HepG2 (cell line): ENCODE measurements at regions not wholly inside any gene's neighbourhood (a gene's known extent, or its start where the extent isn't known, plus 50 kb on each side); places are given as distances from the start of the nearest gene placed in this dataset.

Source experiments
- ATAC-seq: fragments of 200-7000 bp; cut with Tn5 transposase; 3 replicates; pipeline ENCODE4 v1.9.1; 2020; ENCODE audit warnings: mild to moderate bottlenecking, moderate library complexity
- BruUV-seq: library from RNA; stranded (reverse); fragments of 400-500 nt; replicated peaks from 2 replicates; lab custom pipeline; 2021; lab: Mats Ljungman, UMichigan
- CTCF ChIA-PET: fragments of 300-600 bp; formaldehyde crosslinking; extraction: SDS; loops from one replicate; lab custom pipeline; 2021; ENCODE audit warnings: low total read pairs, inconsistent platforms, low intra/inter-chr PET ratio; lab: Yijun Ruan, JAX
- POLR2A ChIA-PET: fragments of 350-600 bp; sonication (Branson Sonifier 250); formaldehyde crosslinking; loops from one replicate; lab custom pipeline; 2020; ENCODE audit warnings: antibody characterized with exemption, inconsistent platforms; lab: Yijun Ruan, JAX
- DNase-seq: peaks from one replicate; pipeline ENCODE4 v3.0.0-alpha.2; 2015; ENCODE audit warnings: low spot score
- FAIRE-seq: peaks from 3 replicates; lab custom pipeline; 2011; peaks lifted over from hg19 to GRCh38; lab: Jason Lieb, UNC
- H2AFZ ChIP-seq: one replicate; pipeline ENCODE4 v1.6.1; 2011; ENCODE audit warnings: low read length, inconsistent platforms
- H3K27ac ChIP-seq: fragments of 300-600 bp; 3 replicates; pipeline ENCODE4 v1.8.0; 2011; ENCODE audit warnings: mixed run types, mild to moderate bottlenecking, mixed read lengths, low read length, inconsistent platforms; ENCODE audit not compliant: insufficient read depth; ENCODE audit errors: extremely low read length
- H3K27me3 ChIP-seq, 2 experiments: fragments of 200-600 bp in 1 of 2; 2 replicates in 1 of 2; 3 replicates in 1 of 2; pipeline versions ENCODE4 v1.6.0 to v1.8.0; 2011; ENCODE audit warnings: low read length in 2 of 2, mild to moderate bottlenecking in 2 of 2, moderate library complexity in 2 of 2, inconsistent platforms in 1 of 2; ENCODE audit not compliant: insufficient read depth in 2 of 2, control insufficient read depth in 1 of 2
- H3K36me3 ChIP-seq, 2 experiments: fragments of 200-600 bp in 1 of 2; replicated peaks in 1 of 2; 2 replicates in 1 of 2; 3 replicates in 1 of 2; pipeline versions ENCODE4 v1.5.1 to v1.8.0; 2011; ENCODE audit warnings: low read length in 2 of 2, inconsistent platforms in 1 of 2; ENCODE audit not compliant: insufficient read depth in 2 of 2, control insufficient read depth in 1 of 2
- H3K4me1 ChIP-seq: 2 replicates; pipeline ENCODE4 v1.5.1; 2012; ENCODE audit warnings: low read length, inconsistent platforms; ENCODE audit not compliant: insufficient read depth
- H3K4me2 ChIP-seq: 2 replicates; pipeline ENCODE4 v1.6.0; 2011; ENCODE audit warnings: low read depth, low read length, inconsistent platforms
- H3K4me3 ChIP-seq, 3 experiments: fragments of 200-600 bp in 1 of 3; sonication (generic), shearing (Covaris generic) in 1 of 3; replicated peaks in 1 of 3; 2 replicates each; pipeline ENCODE4 v1.5.1; 2011 to 2016; ENCODE audit warnings: low read length in 3 of 3, inconsistent platforms in 2 of 3, low read depth in 2 of 3, mild to moderate bottlenecking in 2 of 3, control low read depth in 1 of 3, mixed read lengths in 1 of 3; ENCODE audit not compliant: insufficient read depth in 1 of 3
- H3K79me2 ChIP-seq: one replicate; pipeline ENCODE4 v1.6.1; 2011; ENCODE audit warnings: low read length, inconsistent platforms; ENCODE audit not compliant: insufficient read depth
- H3K9ac ChIP-seq: 2 replicates; pipeline ENCODE4 v1.6.0; 2011; ENCODE audit warnings: mild to moderate bottlenecking, low read depth, low read length, inconsistent platforms; ENCODE audit not compliant: insufficient read depth
- H3K9me3 ChIP-seq: 2 replicates; pipeline ENCODE4 v1.5.1; 2012; ENCODE audit warnings: mild to moderate bottlenecking, low read length
- H4K20me1 ChIP-seq: 2 replicates; pipeline ENCODE4 v1.6.0; 2011; ENCODE audit warnings: inconsistent platforms, mild to moderate bottlenecking, low read length, moderate library complexity; ENCODE audit not compliant: insufficient read depth
- ATAD3A ChIP-seq: sonication (generic); formaldehyde crosslinking; IDR thresholded peaks from 2 replicates; pipeline ENCODE4 v1.4.0; 2020; ENCODE audit warnings: missing genetic modification reagents
- BATF2 ChIP-seq: sonication (generic); formaldehyde crosslinking; IDR thresholded peaks from 2 replicates; pipeline ENCODE4 v1.8.0; 2022; ENCODE audit warnings: mild to moderate bottlenecking, missing genetic modification reagents, moderate library complexity
- CBFB ChIP-seq: sonication (generic); formaldehyde crosslinking; IDR thresholded peaks from 2 replicates; pipeline ENCODE4 v1.4.0; 2020; ENCODE audit warnings: missing genetic modification reagents
- E2F1 ChIP-seq: sonication (generic); formaldehyde crosslinking; IDR thresholded peaks from 2 replicates; pipeline ENCODE4 v1.5.0; 2020; ENCODE audit warnings: missing genetic modification reagents
- GFI1 ChIP-seq: sonication (generic); formaldehyde crosslinking; IDR thresholded peaks from 2 replicates; pipeline ENCODE4 v1.5.0; 2020; ENCODE audit warnings: missing genetic modification reagents, mild to moderate bottlenecking, borderline replicate concordance
- HNRNPH1 ChIP-seq: fragments of 200-400 bp; formaldehyde crosslinking; optimal IDR thresholded peaks from 2 replicates; pipeline ENCODE3; 2017; ENCODE audit warnings: mild to moderate bottlenecking, low read depth, low read length
- MTF1 ChIP-seq: sonication (generic); formaldehyde crosslinking; IDR thresholded peaks from 2 replicates; pipeline ENCODE4 v1.5.0; 2020; ENCODE audit warnings: missing genetic modification reagents
- NFKB2 ChIP-seq: sonication (generic); formaldehyde crosslinking; IDR thresholded peaks from 2 replicates; pipeline ENCODE4 v1.4.0; 2020; ENCODE audit warnings: missing genetic modification reagents, borderline replicate concordance
- PTBP1 ChIP-seq: fragments of 200-400 bp; formaldehyde crosslinking; IDR thresholded peaks from 2 replicates; pipeline ENCODE4 v1.6.1; 2018; ENCODE audit warnings: low read length, low read depth; ENCODE audit not compliant: poor library complexity, severe bottlenecking
- SMAD1 ChIP-seq: sonication (generic); formaldehyde crosslinking; IDR thresholded peaks from 2 replicates; pipeline ENCODE4 v1.4.0; 2020; ENCODE audit warnings: missing genetic modification reagents, low read depth, mild to moderate bottlenecking, borderline replicate concordance
- SMARCE1 ChIP-seq: fragments of 450-650 bp; IDR thresholded peaks from 2 replicates; pipeline ENCODE4 v1.6.1; 2017; ENCODE audit warnings: borderline replicate concordance
- TRAFD1 ChIP-seq: sonication (generic); formaldehyde crosslinking; IDR thresholded peaks from 2 replicates; pipeline ENCODE4 v1.5.1; 2020; ENCODE audit warnings: missing genetic modification reagents, mild to moderate bottlenecking, borderline replicate concordance
- ZFP41 ChIP-seq: sonication (generic); formaldehyde crosslinking; IDR thresholded peaks from 2 replicates; pipeline ENCODE4 v1.4.0; 2020; ENCODE audit warnings: mild to moderate bottlenecking, missing genetic modification reagents, borderline replicate concordance
- ZSCAN12 ChIP-seq: sonication (generic); formaldehyde crosslinking; IDR thresholded peaks from 2 replicates; pipeline ENCODE4 v1.9.0; 2021; ENCODE audit warnings: mild to moderate bottlenecking, missing genetic modification reagents
- ZSCAN25 ChIP-seq: sonication (generic); formaldehyde crosslinking; IDR thresholded peaks from 2 replicates; pipeline ENCODE4 v1.8.0; 2022; ENCODE audit warnings: mild to moderate bottlenecking, missing genetic modification reagents
- WGBS: methylation state at CpG from one replicate; pipeline ENCODE4 v1.1.6; 2017; ENCODE audit warnings: low lambda C conversion rate; 5-methylcytosine and 5-hydroxymethylcytosine counted together
- in situ Hi-C: cut with HindIII; loops from 2 replicates; pipeline ENCODE4 v1.10.0; 2017; ENCODE audit warnings: low pct_unique_long_range_greater_than_20kb; ENCODE audit not compliant: extremely low pct_ligation_motif_present
- intact Hi-C: fragments of 100-400 bp; cut with micrococcal nuclease; formaldehyde crosslinking; loops from one replicate; pipeline ENCODE4 v1.10.0; 2022; ENCODE audit not compliant: unreplicated experiment

GRCh38 chr13:33963134-33963533 lies 145.2 kb downstream of the RFC3 start:
- Histone ChIP-seq H3K4me3 (no peak overlapping the region), H3K4me2 (no peak overlapping the region), H2AFZ (no peak overlapping the region), H3K27me3 (no peaks in the 10 kb centered on the region), H3K27ac (no peak overlapping the region), H4K20me1 (no peaks in the 10 kb centered on the region), H3K9me3 (peaks cover 11% of the 10 kb centered on the region), H3K36me3 (no peaks in the 10 kb centered on the region), H3K4me1 (peaks cover 39% of the 10 kb centered on the region), H3K9ac (no peak overlapping the region), H3K79me2 (no peaks in the 10 kb centered on the region)
- no peak for ATAC-seq
- intact Hi-C loops (no loop called here), in situ Hi-C loops (no loop called here)
- no peak for FAIRE-seq
- DNase-seq = no peak
- WGBS = 78% methylated on average over 3 of the region's 3 CpGs
- TF ChIP-seq NFKB2 (CRISPR knock-in tag) (no peak), GFI1 (CRISPR knock-in tag) (no peak), E2F1 (CRISPR knock-in tag) (no peak), CBFB (CRISPR knock-in tag) (no peak), HNRNPH1 (no peak), PTBP1 (no peak), MTF1 (CRISPR knock-in tag) (no peak), ZSCAN12 (CRISPR knock-in tag) (no peak), SMARCE1 (no peak)
- BruUV-seq = no TSS peak
- ChIA-PET POLR2A (no interaction called here), CTCF (no interaction called here)

- Histone ChIP-seq H3K4me1 (peaks cover 40% of the 10 kb centered on the region), H3K9ac (no peak overlapping the region), H3K4me2 (no peak overlapping the region), H3K36me3 (no peaks in the 10 kb centered on the region), H3K79me2 (no peaks in the 10 kb centered on the region), H3K9me3 (peaks cover 11% of the 10 kb centered on the region), H3K27me3 (no peaks in the 10 kb centered on the region), H4K20me1 (no peaks in the 10 kb centered on the region), H3K4me3 (no peak overlapping the region), H2AFZ (no peak overlapping the region), H3K27ac (no peak overlapping the region)
- intact Hi-C loops (no loop called here), in situ Hi-C loops (no loop called here)
- DNase-seq (no peak), ATAC-seq (no peak), FAIRE-seq (no peak)
- 95% methylated on average over 4 of the region's 4 CpGs for WGBS
- CTCF ChIA-PET = no interaction called here
- POLR2A ChIA-PET = no interaction called here
- no TSS peak for BruUV-seq
- TF ChIP-seq ZFP41 (CRISPR knock-in tag) (no peak), ATAD3A (CRISPR knock-in tag) (no peak), BATF2 (CRISPR knock-in tag) (no peak), ZSCAN25 (no peak), TRAFD1 (CRISPR knock-in tag) (no peak), SMAD1 (CRISPR knock-in tag) (no peak)
Observed at GRCh38 chr13:33963895-33964294, 145.9 kb downstream of the RFC3 start.
